Fibroblast of mammary gland (primary cell): ENCODE measurements at regions not wholly inside any gene's neighbourhood (a gene's known extent, or its start where the extent isn't known, plus 50 kb on each side); places are given as distances from the start of the nearest gene placed in this dataset.
"Not testable (repeated sequence)": the region's sequence is repeated elsewhere in the genome, so short reads cannot be mapped to it uniquely, and the experiment has no call there.

Experiments
- DNase-seq: peaks from one replicate; pipeline ENCODE4 v3.0.0-alpha.2; 2010; ENCODE audit warnings: low read depth
- H3K4me3 ChIP-seq: 2 replicates; pipeline ENCODE4 v1.5.1; 2011; ENCODE audit warnings: low read depth, mild to moderate bottlenecking, low read length, moderate library complexity; ENCODE audit not compliant: control insufficient read depth
- TF ChIP-seq, protein P1 (sequence below): conservative IDR thresholded peaks from 2 replicates; pipeline ENCODE4 v1.5.1; 2011; ENCODE audit warnings: low read depth, low read length, inconsistent platforms; ENCODE audit not compliant: control insufficient read depth, insufficient read depth

DNA sequence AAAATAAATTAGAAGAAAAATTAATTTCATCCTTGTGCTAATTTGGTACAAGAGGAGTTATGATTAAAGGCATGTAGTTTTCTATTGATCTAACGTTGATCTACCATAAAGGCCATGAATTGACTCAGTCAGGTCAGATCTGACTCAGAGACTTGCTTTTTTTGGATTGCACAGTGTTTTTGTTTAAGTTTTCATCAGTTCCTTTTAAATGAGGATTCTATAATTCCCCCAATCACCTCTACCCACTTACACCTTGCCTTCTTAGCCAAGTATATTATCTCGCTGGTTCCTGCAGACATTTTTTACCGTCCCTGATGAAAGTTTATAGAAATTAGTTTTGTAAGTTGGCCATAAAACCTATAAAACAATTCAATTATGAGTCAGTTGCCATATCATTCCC lies 132.4 kb upstream of the PALS2 start:
- H3K4me3 ChIP-seq = no peak overlapping the region
- TF ChIP-seq, protein P1, sequence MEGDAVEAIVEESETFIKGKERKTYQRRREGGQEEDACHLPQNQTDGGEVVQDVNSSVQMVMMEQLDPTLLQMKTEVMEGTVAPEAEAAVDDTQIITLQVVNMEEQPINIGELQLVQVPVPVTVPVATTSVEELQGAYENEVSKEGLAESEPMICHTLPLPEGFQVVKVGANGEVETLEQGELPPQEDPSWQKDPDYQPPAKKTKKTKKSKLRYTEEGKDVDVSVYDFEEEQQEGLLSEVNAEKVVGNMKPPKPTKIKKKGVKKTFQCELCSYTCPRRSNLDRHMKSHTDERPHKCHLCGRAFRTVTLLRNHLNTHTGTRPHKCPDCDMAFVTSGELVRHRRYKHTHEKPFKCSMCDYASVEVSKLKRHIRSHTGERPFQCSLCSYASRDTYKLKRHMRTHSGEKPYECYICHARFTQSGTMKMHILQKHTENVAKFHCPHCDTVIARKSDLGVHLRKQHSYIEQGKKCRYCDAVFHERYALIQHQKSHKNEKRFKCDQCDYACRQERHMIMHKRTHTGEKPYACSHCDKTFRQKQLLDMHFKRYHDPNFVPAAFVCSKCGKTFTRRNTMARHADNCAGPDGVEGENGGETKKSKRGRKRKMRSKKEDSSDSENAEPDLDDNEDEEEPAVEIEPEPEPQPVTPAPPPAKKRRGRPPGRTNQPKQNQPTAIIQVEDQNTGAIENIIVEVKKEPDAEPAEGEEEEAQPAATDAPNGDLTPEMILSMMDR = no peak
- DNase-seq = peak; percentile 32

DNA sequence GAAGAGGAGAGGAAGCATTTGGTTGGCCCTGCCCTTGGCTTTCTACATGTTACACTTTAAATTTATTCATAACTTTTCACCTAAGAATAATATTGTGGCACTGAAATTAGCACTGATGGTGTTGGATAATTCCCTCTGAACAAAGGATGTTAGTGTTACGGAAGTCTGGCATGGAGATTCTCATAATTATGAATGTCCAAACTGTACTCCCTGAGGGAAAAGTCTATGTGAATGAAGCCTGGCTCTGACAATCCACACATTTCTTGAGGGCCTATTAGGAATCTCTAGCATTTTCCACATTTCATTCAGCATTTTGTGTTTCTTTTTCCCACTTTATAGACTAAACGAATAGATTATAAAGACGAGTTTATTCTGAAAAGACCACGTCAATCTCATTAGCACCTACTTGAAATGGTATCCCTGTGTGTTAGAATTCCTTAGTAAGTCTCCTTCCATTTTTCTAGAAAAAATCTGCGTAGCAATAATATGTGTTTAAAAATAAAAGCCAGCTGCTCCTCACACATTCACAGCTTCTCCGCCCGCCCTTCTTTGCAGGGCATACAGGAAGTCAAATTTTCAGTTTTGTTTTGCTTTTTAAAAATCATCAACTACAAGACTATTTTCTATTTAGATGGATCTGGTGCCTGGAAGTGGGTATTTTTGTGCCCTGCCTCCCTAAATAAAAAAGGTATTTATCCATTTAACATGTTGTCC lies 131.8 kb upstream of the PALS2 start:
- H3K4me3 ChIP-seq = no peak overlapping the region
- no peak for DNase-seq
- TF ChIP-seq, protein P1 = no peak

DNA sequence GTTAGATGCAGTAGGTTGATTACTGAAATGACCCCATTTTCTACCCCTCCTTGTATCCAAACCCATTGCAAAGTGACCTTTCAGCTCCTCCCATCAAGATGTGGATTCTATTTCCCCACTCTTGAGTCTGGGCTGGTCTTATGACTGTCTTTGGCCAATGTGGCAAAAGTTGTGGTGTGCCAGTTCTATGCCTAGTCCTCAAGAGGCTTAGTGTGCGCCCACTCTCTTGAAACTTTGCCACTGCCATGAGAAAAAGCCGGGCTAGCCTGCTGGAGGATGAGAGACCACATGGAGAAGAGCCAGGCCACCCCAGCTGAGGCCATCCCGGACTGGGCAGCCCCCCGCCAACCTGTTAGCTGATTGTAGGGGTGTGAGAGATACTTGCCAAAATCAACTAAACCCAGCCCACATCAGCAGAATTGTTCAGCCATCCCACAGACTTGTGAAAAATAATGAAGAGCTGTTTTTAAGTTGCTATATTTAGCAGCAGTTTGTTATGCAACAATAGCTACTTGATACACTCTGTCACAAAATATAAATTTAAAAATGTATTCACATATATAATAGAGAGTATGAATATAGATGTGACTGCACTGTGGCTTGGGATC lies 131.0 kb upstream of the PALS2 start:
- DNase-seq = no peak
- H3K4me3 ChIP-seq = no peak overlapping the region

DNA sequence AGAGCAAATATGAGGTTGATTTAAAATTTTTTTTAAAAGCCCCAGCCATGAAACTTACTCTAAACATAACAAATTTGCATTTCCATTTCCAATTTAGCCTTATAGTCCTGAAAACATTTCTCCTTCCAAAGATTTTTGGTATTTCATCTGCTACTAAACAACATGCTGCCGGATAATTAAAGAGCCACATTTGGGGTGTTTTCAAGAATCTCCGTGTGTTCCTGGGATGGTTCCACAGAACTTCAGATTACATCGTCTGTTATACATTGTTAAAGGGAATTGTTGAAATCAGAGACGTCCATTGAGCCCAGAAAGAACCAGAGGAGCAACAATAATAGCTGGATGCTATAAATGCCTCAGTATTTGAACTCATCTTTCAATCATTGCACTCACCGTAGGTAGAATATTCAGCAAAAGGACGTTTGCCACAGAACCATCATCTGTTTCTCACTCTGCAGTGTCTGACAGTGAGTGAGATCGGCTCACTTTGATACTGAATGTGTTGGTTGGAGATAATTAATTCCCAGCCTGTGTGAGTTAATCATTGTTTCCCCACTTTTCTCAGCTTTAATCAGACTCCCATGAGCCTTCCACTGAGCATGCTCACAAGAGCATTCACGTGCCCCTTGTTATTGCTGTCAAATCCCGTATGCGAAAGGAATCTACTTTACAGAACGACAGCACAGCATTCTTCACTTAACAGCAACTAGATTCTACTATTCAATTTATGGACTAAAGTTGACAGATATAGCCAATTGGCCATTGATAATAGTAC lies 128.4 kb upstream of the PALS2 start:
- H3K4me3 ChIP-seq = no peak overlapping the region
- TF ChIP-seq, protein P1 = no peak
- no peak for DNase-seq

More for the DNA sequence above, 131.0 kb upstream of the PALS2 start:
- TF ChIP-seq, protein P1 = no peak

DNA sequence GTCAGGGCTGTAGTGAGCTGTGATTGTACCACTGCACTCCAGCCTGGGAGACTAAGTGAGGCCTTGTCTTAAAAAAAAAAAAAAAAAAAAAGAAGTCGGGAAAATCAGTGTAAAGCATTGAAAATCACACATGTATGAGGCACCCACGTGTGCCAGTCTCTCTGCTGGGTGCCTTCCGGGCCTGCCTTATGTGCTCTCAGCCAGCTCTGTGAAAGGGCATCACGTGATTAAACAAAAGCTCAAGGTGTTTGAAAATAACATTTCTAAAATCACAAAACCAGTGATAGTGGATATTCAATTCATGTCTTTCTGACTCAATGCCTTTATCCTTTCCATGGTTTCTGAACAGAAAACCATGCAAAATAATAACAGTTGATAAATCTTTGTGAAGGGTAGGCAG lies 125.2 kb upstream of the PALS2 start:
- TF ChIP-seq, protein P1 = no peak
- DNase-seq = no peak
- H3K4me3 ChIP-seq = no peak overlapping the region

DNA sequence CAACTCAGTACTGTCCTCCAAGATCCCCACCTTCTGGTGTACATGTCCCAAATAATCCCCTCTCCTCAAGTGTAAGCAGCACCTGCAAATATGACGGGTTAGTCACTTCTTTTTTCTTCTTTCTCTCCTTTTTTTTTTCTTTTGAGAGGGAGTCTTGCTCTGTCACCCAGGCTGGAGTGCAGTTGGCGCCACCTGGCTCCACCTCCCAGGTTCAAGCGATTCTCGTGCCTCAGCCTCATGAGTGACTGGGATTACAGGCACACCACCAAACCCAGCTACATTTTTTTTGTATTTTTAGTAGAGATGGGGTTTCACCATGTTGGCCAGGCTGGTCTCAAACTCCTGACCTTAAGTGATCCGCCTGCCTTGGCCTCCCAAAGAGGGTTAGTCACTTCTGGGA lies 123.8 kb upstream of the PALS2 start:
- not testable (repeated sequence) for H3K4me3 ChIP-seq, DNase-seq
